B cell (primary cell): ENCODE measurements at regions not wholly inside any gene's neighbourhood (a gene's known extent, or its start where the extent isn't known, plus 50 kb on each side); places are given as distances from the start of the nearest gene placed in this dataset.
"Not testable (repeated sequence)": the region's sequence is repeated elsewhere in the genome, so short reads cannot be mapped to it uniquely, and the experiment has no call there.

Source experiments
- ATAC-seq: fragments of 200-7000 bp; cut with Tn5 transposase; one replicate; pipeline ENCODE4 v1.10.0; 2021; ENCODE audit warnings: low read depth, mild to moderate bottlenecking, moderate number of reproducible peaks, moderate library complexity
- CTCF ChIA-PET: fragments of 350-600 bp; sonication (Branson Sonifier 250); formaldehyde crosslinking; loops from one replicate; lab custom pipeline; 2021; ENCODE audit warnings: antibody characterized with exemption, inconsistent platforms; lab: Charles Lee
- POLR2A ChIA-PET: fragments of 350-600 bp; sonication (Branson Sonifier 250); formaldehyde crosslinking; loops from one replicate; lab custom pipeline; 2021; ENCODE audit warnings: antibody characterized with exemption; lab: Charles Lee
- DNase-seq: peaks from one replicate; pipeline ENCODE4 v3.0.0; 2013
- H2AFZ ChIP-seq: 2 replicates; pipeline ENCODE4 v1.6.1; 2012; ENCODE audit warnings: mild to moderate bottlenecking, low read depth, low read length; ENCODE audit not compliant: insufficient read depth, poor library complexity, severe bottlenecking
- H3K27ac ChIP-seq, 2 donors: 1 replicate in 1 of 2; 2 replicates in 1 of 2; pipeline ENCODE4 v1.5.1; 2012 to 2013; ENCODE audit warnings: low read length in 2 of 2, mild to moderate bottlenecking in 2 of 2, moderate library complexity in 1 of 2
- H3K27me3 ChIP-seq, 4 experiments: fragments of 200-600 bp in 1 of 4; sonication (generic) in 1 of 4; replicated peaks in 1 of 4; 1 replicate in 2 of 4; 2 replicates in 2 of 4; pipeline versions ENCODE4 v1.6.1 to v1.7.0; 2013 to 2016; ENCODE audit warnings: low read length in 3 of 4, mild to moderate bottlenecking in 2 of 4, mixed read lengths in 1 of 4, moderate library complexity in 1 of 4; ENCODE audit not compliant: insufficient read depth in 4 of 4, control insufficient read depth in 3 of 4; ENCODE audit errors: control extremely low read depth in 1 of 4
- H3K36me3 ChIP-seq, 2 experiments: replicated peaks in 1 of 2; 1 replicate in 1 of 2; 2 replicates in 1 of 2; pipeline versions ENCODE4 v1.6.1 to v1.7.1; 2013; ENCODE audit warnings: low read length in 1 of 2; ENCODE audit not compliant: insufficient read depth in 2 of 2, control insufficient read depth in 1 of 2; ENCODE audit errors: control extremely low read depth in 1 of 2, extremely low read depth in 1 of 2
- H3K4me1 ChIP-seq, 2 donors: fragments of 200-600 bp in 1 of 2; sonication (generic) in 1 of 2; 1 replicate in 1 of 2; 2 replicates in 1 of 2; pipeline versions ENCODE4 v1.5.1 to v1.6.1; 2013 to 2017; ENCODE audit warnings: low read length in 2 of 2; ENCODE audit not compliant: control insufficient read depth in 2 of 2, insufficient read depth in 2 of 2
- H3K4me2 ChIP-seq: replicated peaks from 2 replicates; pipeline ENCODE3; 2012; ENCODE audit warnings: mild to moderate bottlenecking, low read depth, low read length; ENCODE audit not compliant: poor library complexity, severe bottlenecking
- H3K4me3 ChIP-seq, 5 experiments: fragments of 200-600 bp in 1 of 5; sonication (generic) in 1 of 5; 1 replicate in 3 of 5; 2 replicates in 2 of 5; pipeline versions ENCODE4 v1.5.1 to v1.7.0; 2011 to 2016; ENCODE audit warnings: low read length in 4 of 5, mild to moderate bottlenecking in 4 of 5, low read depth in 2 of 5, control low read depth in 1 of 5, moderate library complexity in 1 of 5; ENCODE audit not compliant: insufficient read depth in 1 of 5; ENCODE audit errors: control extremely low read depth in 1 of 5, extremely low read depth in 1 of 5
- H3K79me2 ChIP-seq: fragments of 200-600 bp; sonication (generic); one replicate; pipeline ENCODE4 v1.6.0; 2016; ENCODE audit warnings: low read length; ENCODE audit not compliant: control insufficient read depth, insufficient read depth
- H3K9ac ChIP-seq: fragments of 200-600 bp; sonication (generic); 2 replicates; pipeline ENCODE4 v1.6.1; 2017; ENCODE audit warnings: mild to moderate bottlenecking, low read length, moderate library complexity
- H3K9me3 ChIP-seq, 3 donors: one replicate each; pipeline versions ENCODE4 v1.6.1 to v1.7.1; 2013; ENCODE audit warnings: low read length in 2 of 3; ENCODE audit not compliant: control insufficient read depth in 2 of 3, insufficient read depth in 1 of 3; ENCODE audit errors: control extremely low read depth in 1 of 3
- H4K20me1 ChIP-seq: 2 replicates; pipeline ENCODE4 v1.6.0; 2012; ENCODE audit warnings: mild to moderate bottlenecking, low read length; ENCODE audit not compliant: insufficient read depth, control insufficient read depth, poor library complexity, severe bottlenecking
- H3K27ac Mint-ChIP-seq: one replicate; pipeline ENCODE4 v1.8.0; 2021; ENCODE audit warnings: mixed read lengths
- H3K27me3 Mint-ChIP-seq: one replicate; pipeline ENCODE4 v1.8.0; 2021; ENCODE audit warnings: mixed read lengths
- H3K4me1 Mint-ChIP-seq: one replicate; pipeline ENCODE4 v1.8.0; 2021; ENCODE audit warnings: mixed read lengths
- H3K4me3 Mint-ChIP-seq: one replicate; pipeline ENCODE4 v1.8.0; 2021; ENCODE audit warnings: mixed read lengths
- H3K9me3 Mint-ChIP-seq: one replicate; pipeline ENCODE4 v1.8.0; 2022; ENCODE audit warnings: mixed read lengths; ENCODE audit not compliant: insufficient read depth
- CTCF ChIP-seq: fragments of 200-600 bp; IDR thresholded peaks from one replicate; pipeline ENCODE4 v1.8.0; 2022; ENCODE audit warnings: antibody characterized with exemption, mild to moderate bottlenecking
- EZH2 ChIP-seq: IDR thresholded peaks from 2 replicates; pipeline ENCODE4 v1.6.1; 2012; ENCODE audit warnings: borderline replicate concordance, low read depth, mild to moderate bottlenecking, moderate library complexity, low read length; ENCODE audit not compliant: insufficient read depth, poor library complexity, severe bottlenecking
- WGBS: methylation state at CpG from one replicate; pipeline ENCODE4 v1.1.5; 2013; ENCODE audit warnings: missing lambda C conversion rate; ENCODE audit not compliant: insufficient coverage; 5-methylcytosine and 5-hydroxymethylcytosine counted together
- intact Hi-C: fragments of 100-400 bp; cut with micrococcal nuclease; formaldehyde crosslinking; loops from one replicate; pipeline ENCODE4 v1.10.0; 2022

GRCh38 chr5:86500947-86501346 lies 116.8 kb upstream of the COX7C start:
- Histone ChIP-seq H3K4me3 (no peak overlapping the region), H3K9ac (no peak overlapping the region), H3K9me3 (no peaks in the 10 kb centered on the region), H3K79me2 (no peaks in the 10 kb centered on the region), H3K27me3 (no peaks in the 10 kb centered on the region), H3K4me1 (no peaks in the 10 kb centered on the region), H3K4me2 (no peak overlapping the region), H4K20me1 (no peaks in the 10 kb centered on the region), H2AFZ (no peak overlapping the region), H3K36me3 (no peaks in the 10 kb centered on the region), H3K27ac (no peak overlapping the region)
- no peak for ATAC-seq
- no peak overlapping the region for H3K4me3 Mint-ChIP-seq
- no peak for DNase-seq
- no CpG with 5 or more reads among the region's 1 CpG for WGBS
- no peaks in the 10 kb centered on the region for H3K9me3 Mint-ChIP-seq
- ChIA-PET CTCF (no interaction called here), POLR2A (no interaction called here)
- H3K4me1 Mint-ChIP-seq = no peaks in the 10 kb centered on the region
- no peaks in the 10 kb centered on the region for H3K27me3 Mint-ChIP-seq
- intact Hi-C loops = no loop called here
- TF ChIP-seq EZH2 (no peak), CTCF (no peak)
- H3K27ac Mint-ChIP-seq = no peak overlapping the region

DNA sequence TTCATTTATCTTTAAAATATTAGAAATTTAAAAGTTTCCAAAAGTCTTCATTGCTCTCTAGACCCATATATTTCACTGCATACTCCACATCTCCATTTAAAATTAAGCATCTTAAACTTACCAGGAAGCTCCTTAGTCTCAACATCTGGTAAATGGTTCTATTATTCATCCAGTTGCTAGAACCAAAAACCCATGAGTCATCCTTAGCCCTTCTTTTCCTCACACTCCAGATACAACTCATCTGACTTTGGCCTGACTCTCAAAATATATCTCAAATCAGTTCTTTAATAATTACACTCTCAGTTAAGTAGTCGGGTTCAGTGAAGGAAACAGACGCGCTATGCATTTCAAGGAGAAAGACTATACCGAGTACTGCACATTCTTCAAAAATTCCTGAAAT lies 110.2 kb upstream of the COX7C start:
- Histone ChIP-seq H4K20me1 (no peaks in the 10 kb centered on the region), H3K27me3 (no peaks in the 10 kb centered on the region), H3K9ac (no peak overlapping the region), H3K4me1 (no peaks in the 10 kb centered on the region), H3K9me3 (no peaks in the 10 kb centered on the region), H3K27ac (no peak overlapping the region), H3K79me2 (no peaks in the 10 kb centered on the region), H3K4me3 (no peak overlapping the region), H2AFZ (no peak overlapping the region), H3K36me3 (no peaks in the 10 kb centered on the region), H3K4me2 (no peak overlapping the region)
- H3K4me1 Mint-ChIP-seq = no peaks in the 10 kb centered on the region
- H3K9me3 Mint-ChIP-seq = peaks cover 6% of the 10 kb centered on the region
- no peak for ATAC-seq
- 100% methylated on average over 4 of the region's 4 CpGs for WGBS
- ChIA-PET CTCF (no interaction called here), POLR2A (no interaction called here)
- H3K4me3 Mint-ChIP-seq = no peak overlapping the region
- no peak overlapping the region for H3K27ac Mint-ChIP-seq
- TF ChIP-seq CTCF (no peak), EZH2 (no peak)
- no peaks in the 10 kb centered on the region for H3K27me3 Mint-ChIP-seq
- intact Hi-C loops = no loop called here
- no peak for DNase-seq

DNA sequence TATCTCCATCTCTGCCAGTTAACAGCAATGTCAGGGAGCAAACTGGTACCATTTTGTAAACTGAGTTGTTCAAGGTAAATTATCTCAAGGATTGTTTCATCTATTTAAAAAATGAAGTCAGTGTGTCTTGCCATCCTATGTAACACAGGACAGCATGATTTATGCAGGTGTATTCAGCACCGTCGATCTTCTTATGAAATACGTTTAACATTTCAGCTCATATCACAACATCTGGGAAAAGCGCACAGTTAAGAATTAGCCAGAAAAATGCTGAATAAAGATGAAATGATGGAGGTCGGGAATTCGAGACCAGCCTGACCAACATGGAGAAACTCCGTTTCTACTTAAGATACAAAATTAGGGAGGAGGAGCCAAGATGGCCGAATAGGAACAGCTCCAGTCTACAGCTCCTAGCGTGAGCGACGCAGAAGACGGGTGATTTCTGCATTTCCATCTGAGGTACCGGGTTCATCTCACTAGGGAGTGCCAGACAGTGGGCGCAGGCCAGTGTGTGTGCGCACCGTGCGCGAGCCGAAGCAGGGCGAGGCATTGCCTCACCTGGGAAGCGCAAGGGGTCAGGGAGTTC lies 107.3 kb upstream of the COX7C start:
- H3K4me1 ChIP-seq, H3K27ac ChIP-seq, DNase-seq, H3K9me3 ChIP-seq, H3K4me3 ChIP-seq, H4K20me1 ChIP-seq, intact Hi-C loops, H3K4me2 ChIP-seq, CTCF ChIA-PET, H2AFZ ChIP-seq, H3K27ac Mint-ChIP-seq, H3K4me1 Mint-ChIP-seq, H3K36me3 ChIP-seq, H3K79me2 ChIP-seq, H3K27me3 ChIP-seq, H3K27me3 Mint-ChIP-seq, ATAC-seq, POLR2A ChIA-PET, H3K9ac ChIP-seq, H3K9me3 Mint-ChIP-seq, H3K4me3 Mint-ChIP-seq: not testable (repeated sequence)
- WGBS = 90% methylated on average over 2 of the region's 21 CpGs
